ENCODE measurements at regions not wholly inside any gene's neighbourhood (a gene's known extent, or its start where the extent isn't known, plus 50 kb on each side); places are given as distances from the start of the nearest gene placed in this dataset.

DNA sequence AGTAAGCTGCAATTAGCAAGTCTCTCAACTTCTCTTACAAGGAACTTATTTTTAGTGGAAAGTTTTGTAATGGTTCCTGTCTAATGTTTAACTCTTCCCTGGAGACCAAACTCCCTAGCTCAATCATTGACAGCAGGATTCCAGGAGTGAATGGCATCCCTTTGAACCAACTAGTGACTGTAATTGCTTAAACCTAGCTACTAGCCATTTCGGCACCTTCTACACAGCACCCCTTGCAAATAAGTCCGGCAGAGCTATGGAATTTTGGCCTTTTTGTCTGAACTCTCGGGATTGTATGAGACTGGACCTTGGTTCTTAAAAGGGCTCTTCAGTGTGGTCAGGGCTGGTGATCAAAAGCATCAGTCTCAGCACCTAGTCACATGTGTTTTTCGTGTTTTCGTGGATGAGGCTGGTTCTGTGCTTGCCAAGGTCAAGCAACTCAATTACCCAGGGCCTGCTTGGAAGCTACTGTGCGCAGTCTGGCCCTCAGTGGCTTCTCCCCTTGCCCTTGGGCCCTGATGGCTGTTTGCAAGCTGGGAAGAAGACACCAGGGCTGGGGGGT, 135.3 kb upstream of the NEDD9 start:
- no peak for TF ChIP-seq POLR2A (IDR thresholded peaks at IDR 0.05; ENCODE audit: low read depth, low read length)
- no peak for DNase-seq (ENCODE audit: insufficient read length, low spot score)
- no peak for FAIRE-seq

GRCh38 chr6:11366934-11367637, 134.6 kb upstream of the NEDD9 start:
- FAIRE-seq (no peak), DNase-seq (ENCODE audit: insufficient read length, low spot score) (no peak)
- TF ChIP-seq POLR2A (IDR thresholded peaks at IDR 0.05; ENCODE audit: low read depth, low read length) = no peak

- TF ChIP-seq POLR2A (IDR thresholded peaks at IDR 0.05; ENCODE audit: low read depth, low read length) = no peak
- DNase-seq (ENCODE audit: insufficient read length, low spot score) (no peak), FAIRE-seq (no peak)
Measured at GRCh38 chr6:11366183-11366933, 133.9 kb upstream of the NEDD9 start.

GRCh38 chr6:11364971-11365397, 132.5 kb upstream of the NEDD9 start:
- FAIRE-seq = no peak

DNA sequence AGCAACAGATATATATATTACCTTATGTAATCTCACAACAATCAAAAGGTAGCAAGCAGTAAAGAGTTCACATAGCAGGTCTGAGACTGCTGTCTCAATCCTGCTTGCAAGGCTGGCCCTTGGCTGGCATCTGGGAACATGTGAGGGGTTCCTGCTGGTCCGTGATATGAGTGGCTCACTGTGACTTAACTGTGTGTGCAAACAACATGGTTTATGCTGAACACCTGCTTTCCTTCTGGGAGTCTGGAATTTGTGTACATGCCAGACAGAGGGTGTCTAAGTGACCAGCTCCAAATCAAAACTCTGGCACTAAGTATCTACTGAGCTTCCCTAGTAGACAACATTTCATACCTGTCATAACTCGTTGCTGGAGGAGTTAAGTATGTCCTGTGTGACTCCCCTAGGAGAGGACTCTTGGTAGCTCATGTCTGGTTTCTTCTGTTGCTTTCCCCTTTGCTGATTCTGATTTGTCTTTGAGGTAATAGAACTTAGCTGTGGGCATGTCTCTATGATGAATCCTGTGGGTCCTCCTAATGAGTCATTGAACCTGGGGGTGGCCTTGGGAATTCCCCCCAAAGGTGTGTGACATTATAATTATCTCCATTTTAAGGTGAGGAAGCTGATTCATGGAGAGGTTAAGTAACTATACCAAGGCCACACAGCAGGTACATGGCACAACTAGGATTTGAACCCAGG, 131.6 kb upstream of the NEDD9 start:
- FAIRE-seq = no peak
- no peak for TF ChIP-seq POLR2A (IDR thresholded peaks at IDR 0.05; ENCODE audit: low read depth, low read length)
- no peak for DNase-seq (ENCODE audit: insufficient read length, low spot score)

More at GRCh38 chr6:11364971-11365397, 132.5 kb upstream of the NEDD9 start:
- TF ChIP-seq POLR2A (IDR thresholded peaks at IDR 0.05; ENCODE audit: low read depth, low read length) = no peak
- DNase-seq (ENCODE audit: insufficient read length, low spot score) = no peak

GRCh38 chr6:11362564-11362963, 130.1 kb upstream of the NEDD9 start:
- no peak for TF ChIP-seq POLR2A (IDR thresholded peaks at IDR 0.05; ENCODE audit: low read depth, low read length)
- DNase-seq (ENCODE audit: insufficient read length, low spot score) (no peak), FAIRE-seq (no peak)

DNA sequence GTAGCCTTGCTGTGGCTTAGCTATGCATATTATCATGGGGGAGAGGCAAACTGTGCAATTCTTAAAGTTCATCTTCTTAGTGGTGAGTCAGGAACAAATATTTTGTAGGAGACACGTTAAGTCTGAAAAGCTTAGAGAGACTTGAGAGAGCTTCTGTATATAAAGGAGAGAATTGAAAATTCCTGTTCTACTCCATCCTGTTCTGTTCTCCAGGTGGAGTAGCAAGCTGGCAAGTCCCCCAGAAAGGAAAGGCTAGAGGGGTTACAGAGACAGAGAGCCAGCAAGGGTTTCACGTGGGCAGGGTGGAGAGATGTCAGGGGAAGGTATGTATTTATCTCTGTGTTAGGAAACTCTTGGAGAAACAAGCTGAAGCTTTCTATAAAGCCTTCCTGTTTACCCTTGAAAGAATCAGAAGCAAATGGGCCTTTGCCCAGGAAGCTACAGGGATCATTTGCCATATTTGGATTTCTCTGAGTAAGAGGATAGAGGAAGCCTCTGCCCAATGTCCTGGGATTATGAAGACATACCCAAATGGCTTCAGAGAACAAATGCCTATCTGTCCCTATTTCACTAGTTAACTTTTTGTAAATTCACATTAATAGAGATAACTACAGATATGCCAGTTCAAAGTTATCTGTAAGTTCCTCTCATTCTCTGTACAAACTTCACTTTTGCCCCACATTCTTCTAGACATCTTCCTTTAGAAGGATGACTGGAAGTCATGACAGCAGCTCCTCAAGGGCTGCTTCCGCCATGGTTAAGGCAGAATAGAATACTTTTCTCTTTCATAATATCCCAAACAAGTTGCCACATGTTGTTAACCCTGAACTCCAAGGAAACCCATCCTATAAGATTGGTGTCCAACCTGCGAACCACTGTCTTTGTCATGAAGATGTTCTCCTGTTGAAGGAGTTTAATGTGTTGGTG, 126.7 kb upstream of the NEDD9 start:
- no peak for DNase-seq (ENCODE audit: insufficient read length, low spot score)
- no peak for FAIRE-seq
- TF ChIP-seq POLR2A (IDR thresholded peaks at IDR 0.05; ENCODE audit: low read depth, low read length) = no peak

DNA sequence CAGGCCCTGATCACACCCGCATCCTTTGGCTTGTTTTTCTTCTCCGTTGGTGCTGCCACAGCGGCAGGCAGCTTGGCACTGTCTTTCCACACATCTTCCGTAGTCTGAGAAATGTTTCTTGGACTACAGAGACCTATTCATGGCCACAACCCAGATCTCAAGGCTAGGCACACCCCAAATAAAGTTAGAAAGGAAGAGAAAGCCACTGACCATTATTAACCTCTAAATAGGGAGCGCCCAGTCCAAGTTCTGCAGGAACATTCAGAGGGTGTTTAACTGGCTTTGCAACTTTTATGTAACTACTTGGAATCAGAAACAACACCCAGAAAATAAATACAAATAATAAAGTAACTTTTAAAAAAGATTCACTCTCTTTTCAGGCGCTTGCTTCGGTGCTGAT, 124.8 kb upstream of the NEDD9 start:
- DNase-seq (ENCODE audit: insufficient read length, low spot score) = no peak
- no peak for FAIRE-seq
- TF ChIP-seq POLR2A (IDR thresholded peaks at IDR 0.05; ENCODE audit: low read depth, low read length) = no peak

DNA sequence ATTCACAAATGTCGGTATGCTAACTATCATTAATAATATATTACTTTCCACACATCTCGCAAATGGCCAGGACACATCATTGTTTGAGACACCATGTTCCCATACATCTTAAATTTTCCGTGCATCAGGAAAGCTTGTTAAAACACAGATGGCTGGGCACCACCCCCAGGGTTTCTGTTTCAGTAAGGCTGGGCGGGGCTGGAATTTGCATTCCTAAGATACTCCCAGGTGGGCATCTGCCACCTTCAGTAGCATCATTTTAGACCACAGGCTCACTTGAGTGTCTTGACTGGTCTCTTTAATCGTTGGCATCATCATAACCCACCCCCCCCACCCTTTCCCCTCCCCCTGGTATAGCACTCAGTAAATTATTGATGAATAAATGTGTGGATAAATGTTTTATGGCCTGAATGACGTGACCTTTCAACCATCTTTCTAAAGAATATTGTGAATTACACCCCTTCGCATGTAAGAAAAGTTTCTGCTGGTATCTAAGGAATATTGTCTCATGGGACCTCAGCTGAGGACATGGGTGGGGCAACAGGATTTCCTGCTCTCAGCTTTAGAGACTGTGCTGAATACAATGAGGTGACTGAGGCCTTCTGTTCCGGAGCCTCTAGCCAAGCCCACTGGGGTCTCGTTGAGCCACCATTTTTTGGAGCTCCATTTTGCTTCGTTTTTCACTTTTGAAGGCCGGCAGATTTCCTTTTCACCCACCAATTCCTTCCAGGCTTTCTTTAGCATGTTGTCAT, 124.1 kb upstream of the NEDD9 start:
- no peak for DNase-seq (ENCODE audit: insufficient read length, low spot score)
- FAIRE-seq = no peak
- TF ChIP-seq POLR2A (IDR thresholded peaks at IDR 0.05; ENCODE audit: low read depth, low read length) = no peak

DNA sequence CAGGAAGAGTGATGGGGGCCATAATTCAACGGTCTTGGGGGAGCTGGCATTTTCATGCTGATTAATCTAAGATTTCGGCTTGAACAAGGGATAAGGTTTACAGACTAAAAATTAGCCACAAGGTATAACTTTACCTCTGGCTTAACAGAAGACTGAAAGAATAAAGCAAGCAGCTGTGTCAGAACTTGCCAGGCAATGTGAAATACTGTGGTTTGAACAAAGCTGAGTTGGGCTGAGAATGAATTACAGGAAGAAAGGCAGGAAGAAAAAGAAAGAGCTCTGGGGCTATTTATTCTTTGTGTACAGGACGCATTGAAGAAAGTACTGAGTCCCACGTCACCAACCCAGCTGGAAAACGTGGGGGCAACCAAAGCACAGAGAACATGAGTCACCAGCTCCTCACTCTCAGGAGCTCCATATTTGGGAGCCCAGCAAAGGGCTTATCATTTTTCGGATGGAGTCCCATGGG, 121.5 kb upstream of the NEDD9 start:
- FAIRE-seq = no peak
- no peak for TF ChIP-seq POLR2A (IDR thresholded peaks at IDR 0.05; ENCODE audit: low read depth, low read length)
- DNase-seq (ENCODE audit: insufficient read length, low spot score) = no peak

GRCh38 chr6:11350294-11350693, 117.8 kb upstream of the NEDD9 start:
- FAIRE-seq (no peak), DNase-seq (ENCODE audit: insufficient read length, low spot score) (no peak)

GRCh38 chr6:11349880-11350279, 117.4 kb upstream of the NEDD9 start:
- TF ChIP-seq POLR2A (IDR thresholded peaks at IDR 0.05; ENCODE audit: low read depth, low read length) = no peak
- no peak for DNase-seq (ENCODE audit: insufficient read length, low spot score)
- no peak for FAIRE-seq

More at GRCh38 chr6:11350294-11350693, 117.8 kb upstream of the NEDD9 start:
- no peak for TF ChIP-seq POLR2A (IDR thresholded peaks at IDR 0.05; ENCODE audit: low read depth, low read length)

Measured in H54 (cell line).